HG03378 (cell line): ENCODE measurements at regions not wholly inside any gene's neighbourhood (a gene's known extent, or its start where the extent isn't known, plus 50 kb on each side); places are given as distances from the start of the nearest gene placed in this dataset.
"Not testable (repeated sequence)": the region's sequence is repeated elsewhere in the genome, so short reads cannot be mapped to it uniquely, and the experiment has no call there.

Experiments
- ATAC-seq: cut with Tn5 transposase; IDR thresholded peaks from one replicate; pipeline ENCODE4 v1.9.1; 2021; ENCODE audit warnings: mild to moderate bottlenecking, moderate library complexity; ENCODE audit not compliant: unreplicated experiment

DNA sequence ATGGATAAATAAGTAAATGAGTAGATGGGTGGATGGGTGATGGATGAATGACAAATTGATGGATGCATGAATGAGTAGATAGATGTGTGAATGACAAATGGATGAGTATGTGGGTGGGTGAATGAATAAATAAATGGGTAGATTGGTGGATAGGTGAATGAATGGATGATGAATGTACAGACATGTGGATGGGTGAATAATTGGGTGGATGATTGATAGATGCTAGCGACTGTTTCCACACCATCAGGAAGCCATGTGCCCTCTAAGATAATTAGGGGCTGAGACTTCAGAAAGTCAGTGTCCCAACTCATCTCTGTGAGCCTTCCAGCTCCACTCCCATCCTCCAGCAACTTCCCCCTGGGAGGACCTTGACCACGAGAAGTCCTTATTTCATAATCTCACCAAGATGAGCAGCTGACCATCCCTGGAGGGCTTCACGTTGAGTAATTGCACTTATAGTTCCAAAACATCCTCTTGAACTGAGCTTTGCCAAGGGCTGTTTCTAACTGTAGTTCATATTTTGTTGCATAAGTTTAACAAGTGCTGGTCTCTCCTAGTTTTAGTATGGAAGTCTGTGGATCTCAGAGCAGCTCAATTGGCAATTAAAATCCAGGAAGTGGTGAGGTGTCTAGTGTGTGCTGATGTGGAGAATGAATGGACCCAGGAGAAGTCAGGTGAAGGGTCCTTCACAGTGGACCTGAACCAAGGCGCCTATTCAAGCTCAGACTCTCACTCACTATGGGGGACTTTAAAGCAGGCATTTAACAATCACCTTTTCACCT is 295.7 kb downstream of the ADGRD1 start:
- no peak for ATAC-seq

DNA sequence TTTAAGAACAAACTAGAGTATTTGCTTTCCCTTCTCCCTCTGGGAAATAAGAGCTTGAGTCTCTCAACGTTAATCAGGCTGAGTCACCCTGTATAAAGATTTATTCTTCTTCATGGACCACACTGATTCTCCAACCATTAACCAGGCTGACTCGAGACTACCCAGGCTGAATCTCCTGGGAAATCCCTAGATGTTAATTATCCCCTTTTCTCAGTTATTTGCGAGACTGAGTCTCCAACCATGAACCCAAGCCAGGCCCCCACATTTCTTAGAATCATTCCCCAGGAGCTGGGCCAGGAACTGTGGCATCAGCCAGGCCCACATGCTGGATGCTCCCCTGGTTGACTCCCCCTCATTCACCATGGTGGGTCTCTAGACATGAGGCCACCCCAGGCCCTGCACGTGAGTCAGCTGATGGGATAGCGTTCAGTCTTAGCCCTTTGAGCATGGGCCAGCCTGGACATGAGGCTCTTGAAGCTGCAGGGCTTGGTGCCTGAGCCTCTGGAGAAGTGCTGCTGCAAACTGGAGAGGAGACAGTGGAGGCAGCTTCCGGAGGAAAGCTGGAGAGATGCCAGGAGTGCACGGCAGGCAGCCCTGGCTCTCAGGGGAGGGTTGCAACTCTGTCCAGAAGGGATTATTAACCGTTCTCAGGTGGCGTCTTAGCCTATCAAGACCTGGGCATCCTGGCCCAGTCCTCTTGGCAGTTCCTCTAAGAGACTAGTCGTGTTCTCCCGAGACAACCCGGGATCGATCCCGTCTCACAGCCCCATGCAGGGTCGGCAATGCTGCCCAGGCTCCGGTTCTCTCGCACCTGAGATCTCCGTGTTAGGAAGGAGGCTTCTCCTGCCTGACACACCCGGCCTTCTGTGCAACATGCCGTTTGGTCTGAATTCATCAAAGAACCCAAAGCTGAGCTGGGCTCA is 296.6 kb downstream of the ADGRD1 start:
- no peak for ATAC-seq

DNA sequence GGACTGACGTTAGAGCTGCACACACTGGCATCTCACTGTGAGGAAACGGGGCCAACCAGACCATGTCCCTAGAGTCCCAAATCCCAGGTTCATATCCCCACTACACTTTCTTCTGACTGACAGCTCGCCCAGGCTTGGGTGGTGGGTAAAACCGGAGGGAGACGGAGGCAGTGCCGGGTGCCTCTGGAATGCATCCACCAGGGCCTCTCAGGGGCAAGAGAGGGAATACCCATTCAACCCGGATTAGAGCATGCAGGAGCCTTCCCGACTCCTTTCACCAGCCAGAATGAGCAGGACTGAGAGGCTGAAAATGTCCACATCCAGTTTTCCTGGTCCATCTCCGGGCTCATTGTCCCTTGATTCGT is 297.2 kb downstream of the ADGRD1 start:
- ATAC-seq: no peak

DNA sequence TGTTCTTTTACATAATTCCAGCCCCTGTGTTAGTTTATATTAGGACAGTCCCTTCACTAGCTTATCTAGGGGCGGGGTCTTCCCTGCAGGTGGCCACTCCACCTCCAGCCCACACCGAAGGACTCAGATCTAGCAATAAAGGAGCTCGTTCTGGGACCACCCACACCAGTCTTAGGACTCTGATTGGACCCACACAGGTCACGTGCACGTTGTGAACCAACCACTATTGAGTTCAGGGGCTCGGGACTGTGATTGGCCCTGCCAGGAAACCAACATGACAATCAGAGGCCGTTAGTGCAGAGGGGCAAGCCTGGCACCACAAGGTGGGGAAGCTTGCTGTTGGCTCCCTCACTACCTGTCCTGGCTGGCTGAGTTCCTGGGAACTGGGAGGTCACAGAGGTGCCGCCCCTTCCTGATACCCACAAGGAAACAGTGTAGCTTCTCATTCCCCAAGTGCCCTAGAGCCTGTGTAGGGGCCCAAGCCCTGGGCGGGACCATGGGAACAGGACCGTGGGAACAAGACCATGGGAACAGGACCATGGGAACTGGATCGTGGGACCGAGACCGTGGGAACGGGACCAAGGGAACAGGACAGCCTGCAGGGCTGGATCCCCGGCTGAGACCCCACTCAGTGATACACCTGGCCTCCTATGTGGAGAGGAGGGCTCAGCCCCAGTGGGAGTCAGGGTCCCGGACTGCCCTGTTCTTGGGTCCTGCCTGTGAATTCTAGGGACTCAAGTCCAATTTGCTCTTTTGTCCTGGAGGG is 297.8 kb downstream of the ADGRD1 start:
- no peak for ATAC-seq

DNA sequence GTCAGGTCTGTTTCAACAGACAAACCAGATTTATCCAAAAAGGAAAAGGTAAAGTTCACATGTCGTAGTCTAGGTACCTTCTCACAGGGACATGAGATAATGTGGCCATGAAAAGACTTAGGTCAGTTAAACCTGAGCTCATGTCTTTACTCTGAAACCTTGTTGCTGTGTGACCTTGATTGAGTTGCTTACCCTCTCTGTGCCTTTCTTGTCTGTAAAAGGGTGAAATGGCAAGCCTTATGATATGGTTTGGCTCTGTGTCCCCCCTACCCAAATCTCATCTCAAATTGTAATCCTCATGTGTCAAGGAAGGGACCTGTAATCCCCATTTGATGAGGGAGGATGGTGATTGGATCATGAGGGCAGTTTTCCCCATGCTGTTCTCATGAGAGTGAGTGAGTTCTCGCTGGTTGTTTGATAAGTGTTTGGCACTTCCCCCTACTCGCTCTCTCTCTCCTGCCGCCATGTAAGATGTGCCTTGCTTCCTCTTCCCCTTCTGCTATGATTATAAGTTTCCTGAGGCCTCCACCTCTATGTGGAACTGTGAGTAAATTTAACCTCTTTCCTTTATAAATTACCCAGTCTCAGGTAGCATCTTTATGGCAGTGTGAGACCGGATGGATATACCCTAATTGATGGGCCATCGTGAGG is 299.8 kb downstream of the ADGRD1 start:
- ATAC-seq: no peak

DNA sequence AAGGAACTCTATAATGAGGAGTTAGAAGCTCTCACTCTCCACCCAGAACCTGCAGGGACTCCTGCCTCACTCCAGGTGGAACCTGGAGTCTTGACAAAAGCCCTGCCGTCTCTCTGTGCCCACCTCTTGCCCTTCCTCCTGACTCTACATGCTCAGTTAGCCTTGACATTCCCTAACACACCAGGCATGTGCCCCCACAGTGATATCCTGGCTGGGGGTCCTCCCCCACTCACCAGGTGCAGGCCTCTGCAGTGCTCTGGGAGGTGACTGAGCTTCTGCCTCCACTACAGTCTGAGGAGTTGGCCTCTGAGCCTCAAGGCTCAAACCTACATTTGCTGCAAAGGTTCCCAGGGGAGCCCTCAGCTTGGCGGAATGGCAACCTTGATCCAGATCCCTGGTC is 300.7 kb downstream of the ADGRD1 start:
- ATAC-seq: no peak

DNA sequence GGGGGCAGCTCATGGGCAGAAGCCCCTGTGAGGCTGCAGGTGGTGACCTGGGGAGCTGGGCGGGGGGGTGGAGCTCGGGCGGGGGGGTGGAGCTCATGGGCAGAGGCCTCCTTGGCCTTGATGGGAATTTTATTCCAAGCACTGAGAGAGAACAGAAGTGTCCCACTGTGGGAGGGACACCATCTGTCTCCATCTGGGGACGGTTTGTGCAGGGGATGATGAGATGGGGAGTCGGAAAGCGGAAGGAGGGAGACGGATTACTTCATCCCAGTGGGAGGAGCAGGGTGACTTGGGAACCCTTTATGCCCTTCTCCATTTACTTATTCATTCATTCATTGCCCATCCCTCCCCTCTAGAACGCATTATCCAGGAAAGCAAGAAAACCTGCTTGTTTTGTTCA is 304.7 kb downstream of the ADGRD1 start:
- no peak for ATAC-seq

DNA sequence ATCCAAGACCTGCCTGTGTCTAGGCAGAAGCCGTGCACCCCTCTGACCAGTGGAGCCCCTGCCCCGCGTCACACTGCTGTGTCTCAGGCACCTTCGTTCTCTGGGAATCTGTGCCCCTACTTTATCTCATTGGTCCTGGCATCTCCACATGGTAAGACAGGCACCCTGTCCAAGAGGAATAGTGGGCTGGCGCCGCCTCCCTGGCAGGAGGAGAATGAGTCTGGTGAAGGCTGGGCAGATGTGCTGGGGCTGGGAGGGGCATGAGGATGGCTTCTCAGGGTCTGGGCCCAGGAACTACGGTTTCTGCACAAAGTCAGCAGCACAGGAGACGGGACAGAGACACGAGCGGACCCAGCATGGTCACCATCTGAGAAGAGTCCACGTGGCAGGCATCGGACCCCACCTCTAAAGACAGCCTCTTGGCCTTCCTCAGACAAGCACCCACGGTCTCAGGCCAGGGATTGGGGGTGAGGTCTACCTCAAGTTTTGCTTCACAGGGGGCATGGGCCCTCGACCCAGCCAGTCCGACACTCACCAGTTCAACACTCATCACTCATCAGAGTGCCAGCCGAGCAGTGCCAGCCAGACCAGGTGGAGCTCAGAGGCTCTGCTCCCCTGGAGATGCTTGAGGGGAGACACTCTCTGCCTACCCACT is 306.7 kb downstream of the ADGRD1 start:
- no peak for ATAC-seq

DNA sequence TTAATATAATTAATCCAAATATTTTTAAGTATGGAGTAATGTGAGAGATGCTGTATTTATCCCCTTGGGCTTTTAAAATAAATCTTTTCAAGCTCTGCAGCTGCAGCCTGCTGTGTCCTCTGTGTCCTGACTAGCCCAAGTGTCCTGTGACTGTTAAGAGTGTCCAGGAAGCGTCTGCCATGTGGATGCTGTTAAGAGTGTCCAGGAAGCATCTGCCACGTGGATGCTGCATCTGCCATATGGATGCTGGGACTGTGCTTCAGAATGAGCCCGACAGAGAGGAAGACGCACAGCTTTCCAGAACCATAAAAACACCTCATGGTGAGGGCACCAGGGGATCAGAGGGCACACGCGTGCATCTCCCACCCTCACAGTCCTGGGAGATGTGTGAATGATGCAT is 307.2 kb downstream of the ADGRD1 start:
- ATAC-seq: no peak

DNA sequence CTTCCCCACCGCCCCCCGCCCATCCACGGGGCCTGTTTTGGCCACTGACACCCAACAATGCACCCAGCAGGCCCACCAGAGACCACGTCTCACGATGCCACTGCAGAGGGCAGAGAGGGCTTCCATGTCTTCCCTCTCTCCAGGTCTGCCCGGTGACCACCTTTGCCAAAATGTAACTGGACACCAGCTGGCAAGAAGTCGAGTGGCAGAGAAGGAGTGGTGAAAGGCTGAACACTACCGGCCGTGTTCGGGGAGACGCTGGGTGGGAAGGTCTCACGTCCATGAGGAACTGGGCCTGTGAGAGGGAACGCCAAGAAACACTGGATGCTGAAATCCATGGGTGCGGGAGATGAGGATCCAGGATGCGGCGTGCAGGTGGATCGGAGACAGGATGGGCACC is 308.2 kb downstream of the ADGRD1 start:
- no peak for ATAC-seq

DNA sequence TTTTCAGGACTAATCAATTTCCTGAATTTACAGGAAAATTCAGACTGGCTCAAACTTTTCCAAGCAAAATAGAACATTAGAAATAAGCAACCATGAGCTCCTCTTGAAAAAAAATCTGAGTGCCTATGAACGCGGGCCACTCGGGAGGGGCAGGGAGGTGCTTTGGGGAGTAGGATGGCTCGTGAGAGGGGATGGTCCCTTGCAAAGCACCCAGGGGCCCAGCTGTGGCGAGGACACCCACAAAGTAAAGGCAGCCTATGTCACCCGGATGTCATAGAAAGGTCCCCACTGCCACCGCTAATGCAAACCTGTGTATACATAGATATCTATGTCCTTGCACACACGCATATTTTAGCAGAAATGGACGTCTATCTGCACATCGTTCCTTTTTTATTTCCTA is 309.9 kb downstream of the ADGRD1 start:
- no peak for ATAC-seq

DNA sequence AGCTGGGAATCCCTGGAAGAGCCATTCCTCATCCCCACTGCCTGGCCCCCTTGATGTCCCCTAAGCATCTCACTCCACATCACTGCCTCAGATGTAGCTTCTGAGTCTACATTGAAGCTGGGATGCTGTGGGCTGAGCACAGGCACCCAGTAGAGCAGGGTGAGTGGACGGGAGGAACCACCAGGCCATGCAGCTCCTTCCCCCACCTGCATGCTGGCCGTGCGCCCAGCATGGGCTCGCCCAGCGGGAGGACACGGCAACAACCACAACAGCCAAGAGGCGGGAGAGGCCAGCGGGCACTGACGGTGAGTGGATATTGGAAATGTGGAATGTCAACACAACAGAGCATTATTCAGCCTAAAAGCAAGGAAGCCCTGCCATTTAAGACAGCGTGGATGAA is 310.9 kb downstream of the ADGRD1 start:
- no peak for ATAC-seq

DNA sequence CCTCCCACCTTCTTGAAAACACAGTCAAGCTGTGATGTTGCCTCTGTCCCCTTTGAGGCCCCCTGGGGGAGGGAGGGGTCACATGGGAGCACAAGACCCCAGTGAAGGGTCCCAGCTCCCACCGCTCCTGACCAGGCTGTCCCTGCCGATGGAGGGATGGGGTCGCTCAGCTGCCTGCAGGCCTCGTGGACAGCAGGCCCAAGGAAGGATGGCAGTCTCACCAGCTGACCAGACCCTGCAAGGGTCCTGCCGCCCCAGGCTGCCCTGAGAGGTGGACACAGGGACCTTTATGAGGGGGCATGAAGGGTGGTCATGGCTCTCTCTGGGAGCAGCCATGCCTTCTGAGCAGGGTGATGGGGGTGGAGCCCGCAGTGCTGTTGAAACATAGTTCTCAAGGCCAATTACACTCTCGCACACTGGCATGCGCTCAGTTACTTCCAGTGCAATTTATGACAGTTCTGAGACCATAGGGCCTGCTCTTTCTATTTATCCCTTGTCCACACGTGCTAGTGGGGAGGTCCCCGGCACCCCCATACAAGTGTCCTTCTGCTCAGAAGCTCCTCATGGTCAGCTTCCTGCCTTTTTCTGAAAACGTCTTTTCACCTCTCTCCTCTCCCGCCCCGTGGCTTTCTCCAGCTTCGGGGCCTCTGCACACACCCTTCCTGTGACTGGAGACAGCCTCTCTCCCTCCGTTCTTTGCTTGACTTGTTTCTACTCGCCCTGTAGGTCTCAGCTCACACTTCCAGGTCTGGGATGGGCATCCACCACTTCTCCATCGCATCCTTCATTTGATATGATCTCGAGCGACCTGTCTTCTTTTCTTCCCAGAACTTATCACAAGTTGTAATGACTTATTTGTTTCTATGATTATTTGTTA is 313.1 kb downstream of the ADGRD1 start:
- ATAC-seq: no peak

DNA sequence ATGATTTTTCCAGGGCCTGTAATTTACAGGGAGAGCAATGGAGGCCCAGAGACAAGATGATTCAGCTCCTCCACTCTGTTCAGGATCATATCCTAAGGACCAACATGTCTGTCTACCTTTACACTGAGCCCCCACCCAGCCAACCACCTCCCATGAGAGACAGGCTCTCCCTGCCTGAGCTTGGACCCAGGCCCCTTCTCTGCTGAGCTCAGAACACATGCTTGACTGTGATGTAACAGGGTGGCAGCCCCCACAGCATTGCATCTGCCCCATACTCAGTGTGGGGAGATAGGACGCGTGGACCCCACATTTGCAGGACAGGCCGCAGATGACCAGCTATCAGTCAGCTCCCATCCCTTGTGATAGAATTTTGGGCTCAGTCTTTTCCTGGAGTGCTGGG is 313.9 kb downstream of the ADGRD1 start:
- no peak for ATAC-seq

DNA sequence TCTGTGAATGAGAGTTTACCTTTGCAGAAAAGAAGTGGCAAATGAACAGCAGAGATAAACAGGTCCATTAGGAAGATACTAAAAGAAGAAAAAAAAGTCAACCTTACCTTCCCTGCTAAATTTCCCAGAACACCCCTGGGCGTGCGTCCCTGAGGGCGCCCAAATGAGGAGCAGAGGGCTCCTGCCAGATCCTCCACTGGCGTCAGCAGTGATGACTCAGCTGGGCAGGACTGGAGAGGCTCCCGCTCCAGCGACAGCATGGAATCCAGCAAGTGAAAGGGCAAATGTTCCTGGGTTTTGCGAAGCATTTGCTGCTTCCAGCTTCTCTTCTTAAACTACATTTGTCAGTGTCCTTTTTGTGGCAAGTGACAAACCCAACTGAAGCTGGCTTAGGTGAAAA is 314.4 kb downstream of the ADGRD1 start:
- ATAC-seq: not testable (repeated sequence)

DNA sequence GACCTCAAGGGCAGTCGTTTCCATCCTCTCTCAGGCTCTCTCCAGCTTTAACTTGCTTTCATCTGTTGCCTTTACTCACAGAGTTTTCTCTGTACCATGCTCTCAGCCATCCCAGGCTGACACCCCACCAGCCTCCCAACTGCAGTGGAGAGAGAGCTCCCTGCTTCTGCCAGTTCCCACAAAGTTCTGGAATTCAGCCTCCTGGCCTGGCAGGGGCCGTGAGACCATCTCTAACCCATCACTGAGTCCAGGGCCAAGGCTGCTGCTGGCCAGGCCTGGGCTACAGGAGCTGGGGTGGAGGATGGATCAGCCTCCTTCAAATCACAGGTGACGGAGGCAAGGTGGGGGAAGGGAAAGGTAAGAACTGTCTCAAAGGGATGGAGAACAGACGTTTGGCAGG is 314.9 kb downstream of the ADGRD1 start:
- not testable (repeated sequence) for ATAC-seq

DNA sequence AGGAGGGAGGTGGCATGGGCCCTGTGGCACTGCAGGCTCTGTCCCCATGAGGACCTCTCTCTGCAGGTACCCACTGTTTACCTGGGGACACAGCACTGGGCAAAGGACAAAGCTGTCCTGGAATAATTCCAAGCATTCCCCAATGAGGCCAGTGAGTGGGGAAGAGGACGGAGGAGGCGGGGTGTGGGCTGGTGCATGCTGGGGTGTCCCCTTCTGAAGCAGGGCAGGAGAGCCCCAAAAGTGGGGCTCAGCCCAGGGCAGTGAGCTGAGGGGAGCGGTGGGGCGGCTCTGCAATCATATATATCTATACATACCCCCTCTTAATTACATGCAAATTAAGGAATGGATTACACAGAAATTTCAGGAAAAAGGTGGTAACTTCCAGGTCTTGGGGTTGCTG is 315.8 kb downstream of the ADGRD1 start:
- no peak for ATAC-seq

DNA sequence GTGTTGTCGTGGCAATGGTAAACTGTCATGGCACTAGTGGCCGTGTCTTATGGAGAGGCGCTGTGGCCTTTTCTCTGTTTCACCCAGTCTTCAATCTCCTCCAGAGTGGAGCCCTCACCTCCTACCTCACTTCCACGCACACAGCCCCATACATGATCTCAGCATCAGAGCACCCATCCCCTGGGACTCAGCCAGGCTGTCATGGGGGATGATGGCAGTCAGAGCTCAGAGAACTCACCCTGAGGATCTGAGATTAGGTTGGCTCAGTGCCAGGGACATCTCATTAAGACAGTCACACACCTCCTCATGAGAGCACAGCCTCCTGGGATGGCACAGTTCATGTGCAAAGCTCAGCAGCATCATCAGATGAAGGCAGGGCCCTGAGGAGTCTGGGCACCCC is 316.3 kb downstream of the ADGRD1 start:
- not testable (repeated sequence) for ATAC-seq

DNA sequence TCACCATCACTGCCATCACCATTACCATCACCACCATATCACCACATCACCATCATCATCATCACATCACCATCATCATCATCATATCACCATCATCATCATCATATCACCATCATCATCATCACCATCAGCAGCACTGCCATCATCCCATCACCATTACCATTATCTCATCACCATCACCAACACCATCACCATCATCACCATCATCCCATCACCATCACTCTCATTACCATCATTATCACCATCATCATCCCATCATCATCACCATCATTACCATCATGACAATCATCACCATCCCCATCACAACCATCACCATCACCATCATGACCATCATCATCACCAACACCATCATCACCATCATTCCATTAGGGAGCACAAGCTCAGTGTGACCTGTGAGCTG is 318.0 kb downstream of the ADGRD1 start:
- no peak for ATAC-seq
